HG03097 (cell line): ENCODE measurements at regions not wholly inside any gene's neighbourhood (a gene's known extent, or its start where the extent isn't known, plus 50 kb on each side); places are given as distances from the start of the nearest gene placed in this dataset.

ENCODE experiments used
- ATAC-seq: cut with Tn5 transposase; IDR thresholded peaks from one replicate; pipeline ENCODE4 v1.9.1; 2021; ENCODE audit not compliant: unreplicated experiment, low FRiP score

DNA sequence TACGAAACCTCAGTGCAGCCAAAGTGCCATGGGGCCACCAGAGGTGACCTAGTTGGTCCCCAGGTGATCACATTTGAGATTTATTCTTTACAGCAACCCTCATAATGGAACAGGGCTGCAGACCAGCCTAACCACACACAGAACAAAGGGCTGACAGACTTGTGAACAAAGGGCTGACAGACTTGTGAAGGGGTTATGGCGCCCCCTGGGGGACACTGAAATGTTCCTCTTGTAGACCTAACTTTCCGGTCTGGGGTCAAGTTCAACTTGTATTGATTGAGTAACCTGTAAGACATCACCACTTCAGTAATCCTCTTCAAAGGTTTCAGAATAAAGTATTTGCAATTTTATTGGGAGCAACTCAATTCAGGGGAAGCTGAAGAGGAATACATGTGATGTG lies 175.9 kb upstream of the RPS6KA3 start:
- no peak for ATAC-seq

DNA sequence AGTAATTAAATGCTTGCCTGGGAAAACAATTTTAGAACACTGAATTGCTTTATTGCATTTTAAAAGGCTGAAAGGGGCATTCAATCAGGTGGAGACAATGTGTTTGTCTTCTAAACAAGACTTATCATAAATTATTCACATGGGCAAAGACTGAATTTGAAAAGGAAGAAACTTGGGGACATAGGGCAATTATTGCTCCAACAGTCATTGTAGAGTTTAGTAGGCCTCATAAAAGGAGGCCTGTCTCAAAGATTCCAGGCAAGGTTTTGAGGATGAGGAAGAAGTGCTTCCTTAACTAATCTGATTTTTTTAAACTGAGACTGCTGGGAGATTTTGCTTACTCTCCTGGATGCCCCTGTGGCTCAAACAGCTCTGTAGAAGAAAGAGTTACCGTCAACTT lies 174.4 kb upstream of the RPS6KA3 start:
- ATAC-seq, result no peak

DNA sequence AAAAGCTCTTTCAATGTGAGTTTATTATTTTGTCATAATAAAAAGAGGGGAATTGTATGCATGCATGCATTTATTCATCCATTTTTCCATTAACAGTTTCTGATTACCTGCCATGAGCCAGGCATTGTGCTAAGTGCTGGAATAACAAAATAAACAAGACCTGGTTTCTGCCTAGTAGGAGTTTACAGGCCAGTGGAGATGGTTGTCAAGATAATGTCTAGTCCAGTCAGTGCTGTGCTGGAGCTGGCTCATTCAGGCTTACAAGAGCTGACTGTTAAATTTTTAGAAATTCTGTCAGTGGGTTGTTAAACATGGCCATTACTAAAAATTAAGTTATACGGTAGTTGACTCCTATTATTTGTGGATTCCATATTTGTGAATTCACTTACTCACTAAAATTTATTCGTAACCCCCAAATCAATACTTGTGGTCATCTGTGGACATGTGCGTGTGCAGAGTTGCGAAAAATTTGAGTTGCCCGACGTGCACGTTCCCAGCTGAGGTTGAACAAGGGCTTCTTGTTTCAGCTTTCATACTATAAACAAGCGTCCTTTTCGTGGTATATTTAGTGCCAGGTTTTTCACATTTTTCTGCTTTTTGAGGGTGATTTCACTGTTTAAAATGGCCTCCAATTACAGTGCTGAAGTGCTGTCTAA lies 172.3 kb upstream of the RPS6KA3 start:
- ATAC-seq, result no peak

DNA sequence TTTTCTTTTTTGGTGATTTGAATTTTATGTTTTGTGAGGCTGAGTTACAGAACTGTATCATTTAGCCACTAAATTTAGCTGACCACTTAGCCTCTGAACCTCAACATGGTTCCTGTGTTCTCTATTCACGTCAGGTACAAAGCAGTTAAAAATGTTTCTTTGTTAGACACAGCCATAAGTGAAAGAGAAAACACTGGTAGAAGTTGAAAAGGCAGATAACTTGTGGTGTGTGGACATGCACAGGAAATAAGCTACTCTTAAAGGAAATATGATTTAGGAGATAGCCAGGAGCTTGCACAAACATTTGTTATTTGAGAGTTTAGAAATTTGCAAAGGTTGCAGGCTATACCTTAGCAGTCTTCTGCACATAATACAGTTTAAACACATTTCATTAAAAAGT lies 171.0 kb upstream of the RPS6KA3 start:
- no peak for ATAC-seq

DNA sequence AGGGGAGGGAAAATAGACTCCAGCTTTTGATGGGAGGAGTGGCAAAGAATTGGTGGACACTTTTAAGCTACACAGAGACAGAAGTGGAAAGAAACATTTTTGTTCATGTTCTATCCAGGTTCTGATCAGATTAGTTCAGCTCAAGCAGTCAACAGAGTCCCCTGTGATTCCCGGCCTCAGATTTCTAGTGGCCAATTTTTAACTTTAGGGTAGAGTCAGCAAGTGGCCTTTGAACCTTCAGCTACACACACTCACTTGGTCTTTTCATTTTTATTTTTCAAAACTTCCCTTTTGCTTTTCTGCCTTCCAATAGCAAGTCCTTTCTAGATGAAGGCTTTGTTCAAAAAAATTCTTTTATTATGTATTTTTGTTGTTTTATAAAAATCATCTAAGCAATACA lies 169.2 kb upstream of the RPS6KA3 start:
- no peak for ATAC-seq

DNA sequence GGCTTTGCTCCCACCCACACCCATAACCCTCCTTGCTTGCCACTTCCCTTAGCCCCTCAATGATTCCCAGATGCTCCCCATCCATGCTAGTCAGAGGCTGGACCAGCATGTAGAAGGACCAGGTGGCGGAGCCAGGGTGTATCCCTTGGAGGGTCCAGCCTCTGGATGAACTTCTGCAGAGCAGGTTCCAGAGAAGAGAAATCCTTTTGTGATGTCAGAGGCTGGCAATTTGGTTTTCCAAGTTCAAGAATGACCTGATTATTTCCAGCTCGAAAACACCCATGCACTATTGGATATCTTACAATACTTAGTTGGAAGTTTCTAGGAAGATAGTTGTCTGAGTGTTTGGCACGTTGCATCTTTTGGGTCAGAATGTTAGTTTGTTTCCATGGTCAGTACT lies 168.3 kb upstream of the RPS6KA3 start:
- ATAC-seq, result no peak

DNA sequence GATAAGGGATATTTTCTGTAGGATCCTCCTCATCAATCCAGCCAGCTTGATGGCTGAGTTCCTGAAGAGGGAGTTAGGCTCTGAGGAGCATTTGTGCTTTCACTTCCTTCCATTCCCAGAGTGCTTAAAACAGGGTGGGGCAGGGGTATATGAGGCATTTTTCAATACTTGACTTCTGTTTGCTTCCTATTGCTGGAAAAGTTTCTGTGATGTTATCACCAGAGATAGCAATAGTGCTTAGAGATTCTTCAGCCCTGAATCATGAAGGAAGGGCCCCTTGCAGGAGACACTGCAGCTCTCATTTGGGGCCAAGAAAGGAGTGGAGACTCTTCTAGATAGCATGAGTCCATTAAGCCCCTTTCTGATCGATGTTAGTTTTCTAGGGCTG lies 166.7 kb upstream of the RPS6KA3 start:
- no peak for ATAC-seq

DNA sequence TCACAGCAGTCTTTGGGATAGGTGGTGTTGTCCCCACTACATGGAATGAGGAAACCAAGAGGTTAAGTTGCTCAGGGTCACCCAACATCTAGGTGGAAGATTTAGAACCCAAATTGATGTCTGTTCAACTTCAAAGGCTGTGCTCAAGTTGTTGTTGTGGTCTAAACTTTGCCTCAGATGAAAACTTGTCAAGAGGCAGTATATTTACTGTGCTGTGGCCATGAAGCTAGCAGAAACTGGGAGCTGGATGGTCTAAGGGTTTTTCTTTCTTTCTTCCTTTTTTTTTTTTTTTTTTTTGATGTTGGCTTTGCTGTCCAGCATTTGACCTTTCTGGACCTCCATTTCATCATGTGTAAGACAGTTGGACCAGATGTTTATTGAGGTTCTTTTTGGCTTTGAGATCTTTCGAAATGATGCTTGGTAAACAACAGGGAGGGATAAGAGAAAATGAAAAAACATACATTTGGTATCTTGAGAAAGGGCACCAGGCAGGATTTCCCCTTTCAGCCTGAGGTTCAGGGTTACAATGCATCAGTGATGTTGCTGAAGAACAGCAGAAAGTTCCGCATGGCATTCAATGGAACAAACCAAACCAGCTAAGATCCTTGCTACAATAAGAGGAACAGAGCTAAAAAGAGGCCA lies 166.2 kb upstream of the RPS6KA3 start:
- ATAC-seq, result no peak

DNA sequence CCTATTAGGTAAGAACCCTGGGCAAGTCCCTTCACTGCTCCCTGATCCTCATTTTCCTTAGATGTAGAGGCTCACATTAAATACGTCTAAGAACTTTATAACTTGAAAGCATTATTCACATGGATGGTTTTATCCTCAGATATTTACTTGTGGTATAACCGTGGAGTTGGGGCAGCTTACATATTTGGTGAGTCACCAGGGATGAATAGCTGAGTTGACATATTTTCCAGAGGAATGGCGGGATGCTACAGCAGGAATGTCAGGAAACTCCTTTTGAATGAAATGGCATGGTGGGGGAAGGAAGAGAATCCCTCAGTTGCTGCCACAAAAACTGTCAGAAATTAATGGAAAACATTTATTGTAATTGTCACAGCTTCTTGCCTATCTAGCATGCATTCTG lies 165.3 kb upstream of the RPS6KA3 start:
- no peak for ATAC-seq

DNA sequence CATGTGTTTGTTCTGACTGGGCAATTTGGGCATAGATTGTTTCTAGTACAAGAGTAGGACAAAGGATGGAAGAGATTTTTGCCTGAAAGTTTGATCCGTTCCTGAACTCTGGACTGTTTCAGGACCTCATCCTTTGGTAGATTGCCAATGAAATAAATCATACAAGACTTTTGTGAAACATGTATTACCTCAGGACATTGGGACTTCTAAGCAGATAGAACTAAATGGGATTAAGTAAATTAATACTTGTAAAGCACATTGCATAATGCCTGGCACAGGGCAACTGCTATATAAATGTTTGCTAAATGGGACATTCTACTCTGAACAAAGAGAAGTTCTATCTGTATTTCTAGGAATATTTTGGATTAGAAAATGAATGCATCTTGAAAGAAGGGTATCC lies 164.8 kb upstream of the RPS6KA3 start:
- ATAC-seq, result no peak

DNA sequence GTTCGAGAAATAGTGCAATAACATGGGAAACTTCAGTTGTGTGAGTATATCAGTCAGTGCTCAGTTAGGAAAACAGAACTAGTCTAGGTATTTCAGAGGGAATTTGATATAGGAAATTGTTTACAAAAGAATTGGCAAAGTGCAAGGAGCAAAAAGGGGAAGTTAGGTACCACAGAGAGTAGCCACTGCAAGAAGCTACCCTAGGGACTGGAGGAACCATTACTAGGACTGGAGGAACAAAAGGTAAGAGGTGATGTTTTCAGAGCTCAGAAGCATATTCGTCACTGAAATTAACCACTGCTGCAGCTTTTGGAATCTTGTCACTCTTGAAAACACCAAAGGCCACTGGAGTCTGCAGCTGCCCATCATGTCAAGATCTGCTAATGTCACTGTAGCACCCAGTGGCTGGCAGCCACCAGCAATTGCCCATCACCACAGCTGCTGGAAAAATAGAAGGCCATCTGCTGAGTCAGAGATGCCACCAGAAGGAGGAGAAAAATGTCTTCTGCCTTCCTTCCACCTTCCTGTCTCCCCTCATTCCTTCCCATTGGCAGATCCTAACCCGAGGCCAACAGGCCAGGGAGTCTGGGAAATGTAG lies 160.6 kb upstream of the RPS6KA3 start:
- no peak for ATAC-seq

DNA sequence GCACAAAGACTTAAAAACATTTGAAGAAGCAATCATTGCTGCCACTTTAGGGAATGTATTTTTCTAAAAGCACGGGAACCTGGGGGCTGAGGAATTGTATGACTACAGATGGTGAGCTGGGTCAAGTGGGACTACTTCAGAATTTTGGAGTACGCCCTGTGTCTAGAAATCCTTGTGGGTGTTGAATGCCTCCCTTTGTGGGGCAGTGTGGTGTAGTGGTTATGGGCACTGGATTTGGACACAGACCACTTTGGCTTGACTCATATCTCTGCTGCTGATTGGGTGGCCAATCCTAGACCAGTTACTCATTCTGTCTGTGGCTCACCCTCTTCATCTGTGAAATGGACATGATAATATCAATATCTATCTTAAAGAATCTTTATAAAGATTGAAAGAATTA lies 155.0 kb upstream of the RPS6KA3 start:
- no peak for ATAC-seq

DNA sequence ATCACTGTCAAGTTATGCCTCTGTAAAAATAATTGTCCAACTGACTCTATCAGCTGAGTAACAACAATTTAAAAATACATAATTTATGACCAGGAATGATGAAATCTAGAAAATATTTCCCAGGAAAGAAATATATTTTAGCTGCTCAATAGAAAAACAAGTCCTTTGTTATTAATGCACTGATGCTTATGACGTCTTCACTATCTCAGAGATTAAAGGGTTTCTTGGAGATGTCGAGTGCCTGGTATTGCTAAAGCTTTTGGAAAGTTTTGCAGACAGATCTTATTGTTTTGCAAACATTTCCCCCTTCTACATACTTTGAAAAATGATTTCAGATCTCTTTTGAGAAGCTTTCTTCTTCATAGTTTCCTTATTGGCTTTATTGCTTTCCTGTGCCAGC lies 154.6 kb upstream of the RPS6KA3 start:
- ATAC-seq, result no peak

DNA sequence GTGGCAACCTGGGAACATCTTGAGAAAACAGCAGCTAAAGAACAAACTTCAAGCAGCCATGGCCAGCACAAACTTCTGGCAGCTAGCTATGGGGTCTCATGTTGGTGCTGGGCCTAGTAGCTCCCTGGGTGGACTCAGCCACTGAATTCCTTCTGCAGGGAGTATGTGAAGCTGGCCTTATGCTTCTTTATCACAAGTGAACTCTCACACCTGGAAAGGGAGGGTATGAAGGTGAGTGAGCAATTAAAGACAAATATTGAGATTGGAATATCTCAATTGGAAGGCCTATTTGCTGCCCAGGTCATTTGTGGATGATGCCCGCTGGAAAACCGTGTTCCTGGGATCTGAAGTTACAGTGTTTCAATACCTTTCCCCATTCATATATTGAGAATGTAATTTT lies 153.3 kb upstream of the RPS6KA3 start:
- ATAC-seq, result no peak

DNA sequence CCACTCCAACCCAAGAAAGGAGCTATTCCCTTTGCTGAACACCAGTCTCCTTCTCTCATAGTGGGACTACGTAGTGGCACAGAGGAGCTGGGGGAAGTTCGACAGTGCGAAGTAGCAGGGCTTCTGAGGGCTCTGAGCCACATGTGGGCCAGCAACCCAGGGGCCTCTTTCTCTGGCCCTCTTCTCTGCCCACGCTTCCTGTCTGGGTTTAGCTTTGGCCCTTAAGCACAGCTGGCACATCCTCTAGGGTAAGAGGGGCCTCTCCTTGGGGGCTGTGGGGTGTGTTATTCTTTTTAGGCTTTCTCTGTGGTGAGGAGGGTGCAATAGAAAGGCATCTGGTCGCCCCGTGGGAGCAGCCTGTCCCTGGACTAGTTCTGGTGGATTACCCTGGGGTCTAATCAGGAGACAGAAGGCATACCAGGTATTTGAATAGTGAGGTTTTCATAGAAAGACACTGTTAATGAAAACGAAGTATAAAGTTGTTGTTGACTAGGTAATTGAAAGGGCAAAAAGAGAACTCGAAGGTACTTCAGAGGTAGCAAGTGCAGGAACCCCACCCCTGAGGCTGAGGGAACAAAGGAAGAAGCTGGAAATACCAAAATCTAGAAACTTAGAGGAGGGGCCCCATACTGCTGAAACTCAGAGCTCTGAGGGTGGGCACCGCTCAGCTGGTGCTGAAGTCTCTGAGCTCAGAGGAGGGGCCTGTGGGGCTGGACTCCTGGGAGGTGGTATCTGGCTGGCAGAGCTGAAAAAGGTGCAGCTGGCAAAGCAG lies 151.9 kb upstream of the RPS6KA3 start:
- no peak for ATAC-seq

DNA sequence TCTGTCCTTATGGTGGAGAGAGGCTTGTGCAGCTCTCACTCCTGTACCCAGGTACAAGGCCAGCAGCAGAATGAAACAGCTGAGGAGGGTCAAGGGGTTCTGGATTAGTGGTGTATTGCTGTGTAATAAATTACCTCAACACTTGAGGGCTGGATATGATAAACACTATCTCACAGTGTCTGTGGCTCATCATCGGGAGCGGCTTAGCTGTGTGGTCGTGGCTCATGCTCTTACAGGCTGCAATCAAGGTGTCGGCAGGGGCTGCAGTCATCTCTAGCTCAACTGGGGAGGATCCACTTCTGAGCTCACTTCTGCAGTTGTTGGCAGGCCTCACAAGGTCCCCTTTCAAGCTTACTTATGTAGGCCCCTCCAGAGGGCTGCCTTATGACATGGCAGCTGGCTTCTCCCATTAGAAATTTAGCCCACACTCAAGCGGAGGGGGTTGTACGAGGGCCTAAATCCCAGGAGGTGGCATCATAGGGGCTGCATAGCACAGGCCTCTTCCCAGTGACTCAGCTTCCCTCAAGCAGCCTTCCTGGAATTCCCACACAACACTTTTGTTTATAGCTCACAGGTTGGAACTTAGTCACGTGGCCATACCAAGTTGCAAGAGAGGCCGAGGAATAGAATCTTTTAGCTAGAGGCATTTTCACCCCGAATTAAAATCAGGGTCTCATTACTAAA lies 148.2 kb upstream of the RPS6KA3 start:
- ATAC-seq, result no peak

DNA sequence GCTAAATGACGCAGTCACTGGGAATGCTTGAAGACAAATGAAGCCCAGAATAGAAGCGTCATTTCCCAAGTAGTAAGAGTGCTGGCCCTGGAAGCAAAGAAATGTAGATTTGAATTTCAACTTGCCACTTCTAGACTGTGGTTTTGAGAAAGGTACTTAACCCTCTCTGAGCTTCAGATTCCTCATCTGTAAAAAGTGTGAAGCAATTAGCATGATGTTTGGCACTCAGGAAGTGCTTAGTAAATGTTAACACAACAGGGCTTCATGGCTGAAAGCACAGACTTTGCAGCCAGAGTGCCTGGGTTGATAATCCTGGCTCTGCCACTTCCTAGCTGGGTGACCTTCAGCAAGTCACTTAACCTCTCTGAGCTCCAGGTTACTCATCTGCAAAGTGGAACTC lies 147.4 kb upstream of the RPS6KA3 start:
- no peak for ATAC-seq

DNA sequence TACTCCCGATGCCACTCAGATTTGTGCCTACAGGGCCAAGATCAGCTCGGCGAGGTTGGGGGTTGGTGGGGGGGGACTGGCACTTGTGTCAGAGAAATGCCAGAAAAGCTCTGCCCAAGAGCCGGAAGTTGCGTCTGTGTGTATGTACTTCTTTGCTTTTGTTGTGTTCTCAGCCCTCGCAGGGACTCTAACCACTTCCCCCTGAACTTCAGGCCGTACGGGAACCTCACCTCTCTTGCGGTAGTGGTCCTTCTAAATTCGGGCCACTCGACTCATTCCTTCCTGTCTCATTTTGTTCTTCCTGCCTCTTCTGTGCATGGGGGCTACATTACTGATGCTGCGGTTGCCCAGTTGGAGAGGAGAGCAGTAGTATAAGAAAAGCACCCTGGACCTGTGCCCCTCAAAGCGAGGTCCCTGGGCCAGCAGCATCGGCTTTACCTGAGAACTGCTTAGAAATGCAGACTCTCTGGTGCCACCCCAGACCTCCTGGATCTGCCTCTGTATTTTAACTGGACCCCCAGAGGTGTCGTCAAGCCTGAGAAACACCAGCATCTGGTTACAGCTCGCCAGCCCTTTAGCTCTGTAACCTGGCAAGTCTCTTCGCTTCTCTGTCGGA lies 146.3 kb upstream of the RPS6KA3 start:
- no peak for ATAC-seq

DNA sequence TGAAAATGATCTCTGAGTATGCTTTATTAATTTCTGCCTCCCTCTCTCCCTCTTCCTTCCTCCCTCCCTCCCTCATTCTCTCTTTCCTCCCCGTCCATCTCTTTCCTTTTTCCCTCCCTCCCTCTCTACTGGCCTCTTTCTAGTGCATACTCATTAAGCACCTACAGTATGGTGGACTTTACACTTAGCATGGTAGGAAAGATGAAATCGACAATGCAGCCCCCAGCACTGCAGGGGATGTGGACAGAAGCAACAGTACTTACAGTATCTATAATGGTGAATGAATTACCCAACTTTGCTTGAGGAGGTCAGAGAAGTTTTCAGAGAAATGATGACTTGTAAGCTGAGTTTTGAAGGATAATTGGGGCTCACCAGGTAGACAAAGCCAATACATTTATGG lies 143.8 kb upstream of the RPS6KA3 start:
- ATAC-seq, result no peak

DNA sequence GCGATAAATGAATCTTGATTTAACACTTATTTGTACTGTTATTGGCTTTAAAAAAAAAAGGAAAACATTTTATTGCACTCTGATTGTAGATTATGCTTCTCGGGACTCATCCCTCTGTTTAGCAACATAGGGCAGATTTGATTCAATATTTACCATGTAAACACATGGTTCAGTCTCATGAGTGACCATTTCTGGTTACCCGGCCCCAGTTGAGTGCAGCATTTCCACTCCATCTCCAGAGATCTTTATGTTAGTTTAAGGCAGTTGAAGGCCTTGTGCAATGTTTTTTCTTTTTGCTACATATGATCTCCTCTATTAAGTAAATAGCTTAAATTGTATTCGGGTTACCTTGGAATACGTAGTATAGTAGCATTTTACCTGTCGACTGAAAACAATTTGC lies 143.3 kb upstream of the RPS6KA3 start:
- ATAC-seq, result no peak

DNA sequence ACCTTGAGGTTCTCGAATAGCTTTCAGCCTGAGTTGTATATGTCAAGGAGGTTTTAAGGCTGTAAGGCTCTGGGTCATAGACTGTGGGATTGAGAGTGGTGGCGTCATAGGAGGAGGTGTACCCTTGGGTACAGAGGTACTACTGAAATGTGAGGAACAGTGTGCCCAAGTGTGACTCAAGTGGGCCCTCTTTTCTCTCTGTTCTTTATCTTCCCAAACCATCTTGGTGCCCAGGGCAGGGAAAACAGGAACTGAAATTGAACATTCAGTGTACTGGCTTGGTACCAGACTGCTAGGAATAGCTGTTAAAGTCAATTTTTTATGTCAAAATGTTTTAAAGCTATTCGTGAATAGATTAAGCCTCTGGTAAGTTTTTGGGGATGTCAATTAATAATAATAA lies 136.2 kb upstream of the RPS6KA3 start:
- no peak for ATAC-seq
